GM21447 (cell line): ENCODE measurements at regions not wholly inside any gene's neighbourhood (a gene's known extent, or its start where the extent isn't known, plus 50 kb on each side); places are given as distances from the start of the nearest gene placed in this dataset.

Source experiments
- ATAC-seq: cut with Tn5 transposase; IDR thresholded peaks from one replicate; pipeline ENCODE4 v1.9.1; 2021; ENCODE audit not compliant: unreplicated experiment

DNA sequence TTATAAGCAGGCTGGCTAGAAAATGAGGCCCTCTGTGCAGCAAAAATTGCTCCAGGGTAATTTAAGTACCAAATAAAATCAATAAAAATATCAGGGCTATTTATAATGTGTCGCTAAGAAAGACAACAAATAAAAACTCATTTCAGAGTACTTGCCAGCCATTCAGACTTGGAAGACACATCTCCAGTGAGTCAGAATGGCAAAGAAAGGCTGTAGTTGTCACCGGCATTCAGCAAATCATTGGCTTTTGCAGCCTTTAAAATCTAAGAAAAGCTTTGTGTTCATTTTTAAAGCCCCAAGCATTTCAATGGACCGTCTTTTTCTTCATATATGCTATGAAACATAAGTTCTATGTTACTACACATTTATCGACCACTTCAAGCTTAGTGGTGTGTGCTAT lies 141.1 kb upstream of the HNMT start:
- ATAC-seq: no peak

DNA sequence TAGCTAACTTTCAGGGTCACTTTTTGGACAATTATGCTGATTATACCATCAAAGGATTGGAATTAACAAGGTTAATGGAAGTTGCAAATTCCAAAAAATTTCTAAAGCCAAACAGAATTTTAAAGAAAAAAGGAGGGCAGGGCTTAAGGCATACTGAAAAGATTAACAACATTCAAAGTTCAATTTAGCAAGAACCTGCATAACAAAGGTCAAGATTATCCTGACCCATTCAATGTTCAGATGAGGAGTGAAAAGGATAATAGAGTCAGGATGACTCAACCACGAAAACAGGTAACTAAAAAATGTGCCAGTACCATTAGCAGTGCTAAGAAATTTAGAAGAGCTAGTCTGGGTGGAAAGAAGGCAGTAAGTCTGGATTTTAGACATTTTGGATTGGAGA lies 139.8 kb upstream of the HNMT start:
- ATAC-seq: no peak

DNA sequence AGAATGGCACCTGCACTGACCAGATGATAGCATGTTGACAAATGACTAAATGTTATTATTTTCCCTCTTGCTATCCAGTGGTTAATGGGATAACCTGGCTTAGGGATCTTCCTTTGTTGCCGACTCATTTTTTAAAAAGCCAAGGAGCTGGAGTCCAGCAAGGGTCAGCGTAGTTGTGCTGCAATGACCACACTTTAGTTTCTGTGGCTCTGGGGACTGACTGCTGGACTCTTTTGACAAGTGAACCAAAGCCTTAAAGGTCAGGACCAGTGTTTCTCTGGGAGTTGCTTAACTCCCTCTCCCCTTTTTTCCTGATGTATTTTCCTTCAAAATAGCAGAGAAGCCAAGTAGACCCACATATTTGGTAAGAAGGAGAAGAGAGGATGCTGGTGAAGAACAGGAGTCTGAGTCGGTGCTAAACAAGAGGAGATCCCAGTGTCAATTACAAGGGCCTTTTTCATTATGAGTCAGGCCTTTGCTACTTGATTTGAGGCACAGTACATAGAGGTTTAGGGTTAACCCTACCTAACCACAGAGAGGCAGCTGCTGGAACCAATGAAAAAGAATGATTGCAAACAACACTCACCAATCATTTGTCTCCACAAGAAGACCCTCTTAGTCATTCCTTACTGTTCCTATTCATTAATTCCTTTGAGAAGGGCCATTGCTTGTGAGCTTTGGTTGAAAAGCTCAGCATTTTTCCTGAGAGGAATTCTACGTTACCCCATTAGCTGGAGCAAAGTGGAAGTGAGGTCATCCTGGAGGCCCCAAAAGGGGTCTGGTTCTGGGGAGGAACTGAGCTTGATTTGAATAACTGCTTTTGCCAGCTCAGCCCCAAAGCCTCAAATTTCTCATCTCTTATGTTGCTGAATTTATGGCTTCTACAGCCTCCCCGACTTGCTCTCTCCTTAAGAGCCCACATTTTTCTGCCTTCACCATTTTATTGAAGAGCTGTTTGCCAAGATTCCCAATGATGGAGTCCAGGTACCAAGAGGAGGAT lies 137.6 kb upstream of the HNMT start:
- ATAC-seq: peak; percentile 92

DNA sequence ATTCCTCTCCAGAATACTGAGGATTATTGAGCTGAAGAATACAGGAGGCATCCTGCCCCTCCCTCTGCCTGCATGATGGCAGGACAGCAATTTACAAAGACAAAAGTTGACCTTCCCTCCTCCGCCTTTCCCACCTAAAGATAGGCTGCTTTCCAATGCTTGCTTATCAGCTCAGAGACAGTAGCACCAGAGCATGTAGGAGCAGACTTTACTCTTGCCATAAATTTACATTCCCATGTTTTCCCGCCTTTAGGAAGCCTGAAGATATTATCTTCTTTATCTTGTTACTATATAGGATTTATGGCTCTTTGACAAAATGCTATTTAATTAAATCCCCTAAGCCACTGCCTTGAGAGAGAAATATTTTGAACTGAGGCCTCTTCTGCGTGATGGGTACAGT lies 135.6 kb upstream of the HNMT start:
- ATAC-seq: no peak

DNA sequence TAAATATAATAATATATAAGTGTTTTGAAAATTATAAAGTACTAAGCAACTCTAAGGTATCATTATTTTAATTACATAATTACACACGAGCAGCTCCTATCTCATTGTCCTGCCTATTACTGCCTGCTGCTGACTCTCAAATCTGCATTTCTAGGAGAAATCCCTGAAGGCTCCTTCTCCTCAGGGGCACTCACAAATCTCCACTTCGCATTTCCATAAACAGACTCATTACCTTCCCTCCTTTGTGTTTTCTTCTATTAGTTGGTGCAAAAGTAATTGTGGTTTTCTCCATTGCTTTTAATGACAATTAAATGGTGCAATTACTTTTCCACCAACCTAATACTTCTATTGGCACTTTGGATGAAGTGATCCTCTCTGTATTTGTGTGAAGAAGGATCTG lies 135.0 kb upstream of the HNMT start:
- ATAC-seq: no peak

DNA sequence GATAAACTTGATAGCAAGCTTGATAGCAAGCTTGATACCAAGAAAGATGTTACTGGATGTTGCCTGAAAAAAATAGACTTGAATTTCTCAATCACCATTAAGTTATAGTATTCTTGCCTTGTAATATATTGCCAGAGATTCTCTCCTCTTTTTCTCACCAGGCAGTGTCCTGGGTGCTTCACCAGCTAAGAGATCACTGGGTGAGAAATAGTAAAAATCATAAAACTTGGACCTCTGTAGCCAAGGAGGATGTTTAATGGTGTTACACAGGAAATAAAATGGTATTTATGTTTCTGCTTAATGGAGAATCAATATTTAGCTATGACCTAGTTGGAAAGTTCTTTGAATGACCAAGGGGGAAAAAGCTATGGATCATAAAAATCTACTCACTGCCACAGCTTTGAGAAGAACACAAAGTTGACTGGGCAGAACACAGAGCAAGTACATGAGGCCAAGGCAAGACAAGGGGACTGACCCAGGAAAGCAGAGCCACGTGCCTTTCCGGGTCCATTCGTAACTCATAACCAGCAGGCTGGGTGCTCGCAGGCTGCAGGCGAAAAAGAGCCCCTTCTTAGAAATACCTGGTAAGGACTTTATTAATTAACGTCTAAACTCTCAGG lies 129.4 kb upstream of the HNMT start:
- no peak for ATAC-seq

DNA sequence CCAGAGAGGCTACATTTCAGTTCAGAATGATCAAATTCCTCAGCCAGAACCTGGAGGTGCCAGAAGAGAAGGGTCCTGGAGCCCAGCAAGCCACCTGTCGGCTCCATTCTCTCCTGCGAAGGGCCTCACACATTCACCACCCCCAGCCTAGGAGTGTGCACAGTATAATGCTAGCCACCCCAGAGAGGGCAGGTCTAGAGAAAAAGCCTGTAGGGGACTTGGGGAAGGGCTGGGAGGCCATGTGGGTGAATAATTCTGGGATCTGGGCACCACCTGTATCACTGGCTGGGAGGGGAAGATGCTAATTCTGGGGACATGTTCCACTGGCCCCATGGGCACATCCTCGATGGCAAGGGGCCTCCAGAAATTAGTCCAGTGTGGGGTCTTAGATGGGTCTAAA lies 127.6 kb upstream of the HNMT start:
- ATAC-seq: no peak

DNA sequence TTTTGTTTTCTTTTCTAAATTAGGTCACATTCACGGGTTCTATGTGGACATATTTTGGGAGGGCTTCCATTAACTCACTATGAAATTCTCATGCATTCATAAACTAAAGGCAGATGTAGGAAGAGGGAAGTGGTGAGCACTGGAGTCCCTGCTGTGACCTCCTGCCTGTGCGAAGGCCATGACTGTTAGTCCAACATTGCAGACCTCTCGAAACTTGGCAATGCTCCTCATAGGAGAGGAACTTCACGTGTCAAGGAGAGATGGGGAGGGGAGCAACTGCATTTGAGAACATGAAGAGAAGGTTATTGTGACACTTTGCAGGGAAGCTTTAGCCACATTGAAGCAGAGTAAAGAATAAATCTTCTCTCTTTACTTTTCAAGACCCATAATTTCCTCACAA lies 126.4 kb upstream of the HNMT start:
- no peak for ATAC-seq

DNA sequence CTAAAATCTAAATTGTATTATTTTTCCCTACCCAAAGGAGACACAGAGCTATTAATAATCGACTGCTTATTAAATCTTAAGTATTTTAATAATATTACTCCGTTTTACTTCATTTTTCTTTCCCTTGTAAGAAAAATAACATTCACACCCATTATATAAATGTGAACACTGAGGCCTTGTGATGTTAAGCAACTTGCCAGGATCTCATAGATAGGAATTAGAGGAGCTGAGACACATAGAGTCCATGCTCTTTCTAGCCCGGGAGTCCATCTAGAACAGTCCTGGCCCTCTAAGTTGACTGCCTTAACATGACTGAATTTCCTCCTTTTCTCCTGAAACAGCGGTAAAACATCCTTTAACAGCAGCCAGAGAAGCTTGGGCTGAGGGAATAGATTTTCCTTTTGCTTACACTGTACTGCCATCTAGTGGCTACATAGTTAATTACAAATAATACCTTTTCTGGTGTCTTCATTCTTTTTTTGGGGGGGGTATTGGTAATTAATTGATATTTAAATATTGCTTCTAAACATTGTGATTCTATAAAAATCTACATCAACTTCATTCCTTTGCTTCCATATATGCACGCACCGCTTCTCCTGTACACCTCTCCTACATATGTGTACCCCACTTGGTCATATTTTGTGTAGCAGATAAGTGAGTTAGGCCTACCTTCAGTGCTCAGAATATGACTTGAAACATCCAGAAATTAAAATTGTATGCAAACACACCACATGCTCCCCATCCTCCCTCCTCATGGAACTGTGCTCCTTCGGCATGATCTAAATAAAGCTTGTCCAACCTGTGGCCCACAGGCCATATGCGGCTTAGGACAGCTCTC lies 125.8 kb upstream of the HNMT start:
- peak; percentile 64 for ATAC-seq

DNA sequence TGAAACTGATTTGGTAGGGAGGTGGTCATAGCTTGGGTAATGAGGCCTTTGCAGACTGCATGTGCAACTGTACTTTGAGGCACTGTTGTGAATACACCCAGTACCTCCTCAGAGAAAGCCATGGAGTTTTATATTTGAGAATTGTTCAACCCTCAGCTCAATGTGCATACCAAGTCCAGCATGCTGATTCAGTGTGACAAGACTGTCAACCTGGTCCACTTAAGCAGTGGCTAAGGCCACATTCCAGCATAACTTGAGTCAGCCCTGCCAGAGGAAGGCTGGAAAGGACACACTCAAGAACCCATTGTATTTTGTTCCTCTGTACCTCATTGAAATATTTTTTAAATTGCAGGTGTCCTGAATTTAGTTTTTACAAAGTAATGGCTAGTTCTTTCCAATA lies 121.8 kb upstream of the HNMT start:
- no peak for ATAC-seq

DNA sequence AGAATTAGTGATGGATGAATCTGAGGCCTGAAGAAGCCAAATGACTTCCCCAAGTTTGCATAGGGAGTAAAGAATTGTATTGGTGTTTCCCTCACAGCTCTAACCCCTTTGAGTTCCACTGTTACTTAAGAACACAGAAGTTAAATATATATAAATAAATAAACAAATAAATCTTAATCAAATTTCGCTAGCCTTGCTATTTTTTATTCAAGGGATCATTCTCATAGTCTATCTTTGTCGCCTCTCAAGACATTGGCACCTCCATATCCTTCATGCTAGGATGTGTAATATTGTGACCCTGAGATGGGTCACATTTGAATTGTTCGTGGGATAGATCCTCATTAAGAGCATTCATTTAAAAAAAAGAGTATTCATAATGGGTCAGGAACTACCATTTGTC lies 121.3 kb upstream of the HNMT start:
- ATAC-seq: no peak

DNA sequence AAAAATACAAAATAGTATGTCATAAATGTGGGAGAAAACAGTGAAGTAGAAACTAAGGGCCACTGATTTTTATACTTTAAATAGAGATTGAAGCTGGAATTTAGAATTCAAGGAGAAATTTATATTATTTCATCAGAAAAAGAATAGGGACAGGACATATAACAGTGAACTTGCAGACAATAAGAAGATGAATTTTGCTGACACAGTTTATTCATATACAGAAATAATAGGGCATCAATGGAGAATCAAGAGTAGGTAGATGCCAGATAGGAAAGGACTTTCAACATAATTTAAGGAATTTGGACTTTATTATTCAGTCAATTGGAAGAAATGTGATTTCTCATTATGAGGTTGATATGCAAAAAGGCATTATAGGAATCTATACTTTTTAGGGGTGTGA lies 118.9 kb upstream of the HNMT start:
- ATAC-seq: no peak

DNA sequence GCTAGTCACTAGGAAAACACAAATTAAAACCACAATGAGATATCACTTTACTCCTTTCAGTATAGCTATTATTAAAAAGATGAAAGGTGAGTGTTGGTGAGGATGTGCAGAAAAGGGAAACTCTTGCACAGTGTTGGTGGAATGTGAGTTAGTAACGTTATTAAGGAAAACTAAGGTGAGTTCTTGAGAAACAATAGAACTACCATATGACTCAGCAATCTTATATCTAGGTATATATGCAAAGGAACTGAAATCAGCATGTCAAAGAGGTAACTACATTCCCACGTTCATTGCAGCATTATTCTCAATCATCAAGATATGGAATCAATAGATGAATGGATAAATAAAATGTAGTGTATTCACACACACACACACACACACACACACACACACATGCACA lies 117.3 kb upstream of the HNMT start:
- ATAC-seq: no peak

DNA sequence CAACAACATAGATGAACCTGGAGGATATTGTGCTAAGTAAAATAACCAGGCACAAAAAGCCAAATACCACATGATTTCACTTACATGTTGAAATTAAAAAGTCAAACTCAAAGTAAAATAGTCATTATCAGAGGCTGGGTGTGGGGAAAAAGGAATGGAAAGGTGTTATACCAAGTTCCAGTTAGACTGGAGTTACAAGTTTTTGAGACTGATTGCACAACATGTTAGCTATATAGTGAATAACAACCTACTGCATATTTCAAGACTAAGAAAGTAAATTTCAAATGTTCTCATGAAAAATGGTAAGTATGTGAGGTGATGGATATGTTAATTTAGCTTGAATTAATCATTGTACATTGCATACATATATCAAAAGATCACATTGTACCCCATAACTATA lies 116.8 kb upstream of the HNMT start:
- no peak for ATAC-seq

DNA sequence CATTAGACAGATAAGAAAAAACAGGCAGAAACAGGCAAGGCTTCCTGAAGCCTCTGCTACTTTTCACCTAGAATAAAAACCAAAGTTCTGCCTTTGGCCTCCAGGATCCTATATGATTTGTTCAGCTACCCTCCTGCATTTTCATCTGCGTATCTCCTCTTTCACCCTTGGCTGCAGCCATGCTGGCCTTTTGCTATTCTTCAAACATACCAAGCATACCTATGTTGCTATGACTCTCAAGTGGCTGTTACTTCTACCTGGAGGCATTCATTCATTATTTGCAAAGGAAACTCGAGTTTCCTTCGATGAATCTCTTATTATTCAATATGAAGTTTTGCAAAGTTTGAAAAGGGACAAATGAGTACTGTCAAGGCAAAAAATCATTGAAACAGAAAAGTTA lies 106.4 kb upstream of the HNMT start:
- no peak for ATAC-seq

DNA sequence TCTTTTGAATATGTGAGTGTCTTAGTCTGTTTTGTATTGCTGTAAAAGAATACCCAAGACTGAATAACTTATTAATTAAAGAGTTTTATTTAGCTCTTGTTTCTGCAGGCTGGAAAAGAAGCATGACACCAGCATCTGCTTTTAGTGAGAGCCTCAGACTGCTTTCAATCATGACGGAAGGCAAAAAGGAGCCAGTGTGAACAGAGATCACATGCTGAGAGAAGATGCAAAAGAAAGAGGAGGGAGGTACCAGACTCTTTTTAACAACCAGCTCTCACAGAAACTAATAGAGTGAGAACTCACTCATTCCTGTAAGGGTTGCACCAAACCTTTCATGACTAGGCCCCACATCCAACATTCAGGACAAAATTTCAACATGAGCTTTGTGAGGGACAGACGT lies 101.6 kb upstream of the HNMT start:
- no peak for ATAC-seq

DNA sequence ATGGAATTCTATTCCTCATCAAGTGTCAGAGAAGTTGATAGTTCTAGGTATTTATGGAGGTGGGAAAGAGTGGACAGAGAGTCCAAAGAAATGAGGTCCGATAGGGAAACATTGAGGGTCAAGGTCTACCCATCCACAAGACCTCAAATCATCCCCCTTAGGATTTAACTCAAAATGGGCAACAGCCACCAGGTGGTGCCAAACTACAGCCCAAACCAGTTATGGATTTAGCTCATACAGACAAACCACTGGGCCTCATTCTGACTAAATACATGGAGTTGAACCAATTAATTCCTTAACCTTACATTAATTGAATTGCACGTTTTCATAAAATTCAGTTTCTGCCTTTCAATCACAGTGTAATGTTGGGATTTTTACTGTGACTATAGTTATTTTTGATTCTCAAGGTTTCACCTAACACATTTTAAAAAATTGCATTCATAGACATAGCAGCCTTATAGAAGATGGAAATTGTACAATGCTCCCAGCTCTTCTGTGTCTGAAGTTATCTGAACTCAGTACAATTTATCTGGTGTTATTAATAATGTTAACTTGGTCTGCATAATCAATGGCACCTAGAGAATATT lies 98.2 kb upstream of the HNMT start:
- no peak for ATAC-seq

DNA sequence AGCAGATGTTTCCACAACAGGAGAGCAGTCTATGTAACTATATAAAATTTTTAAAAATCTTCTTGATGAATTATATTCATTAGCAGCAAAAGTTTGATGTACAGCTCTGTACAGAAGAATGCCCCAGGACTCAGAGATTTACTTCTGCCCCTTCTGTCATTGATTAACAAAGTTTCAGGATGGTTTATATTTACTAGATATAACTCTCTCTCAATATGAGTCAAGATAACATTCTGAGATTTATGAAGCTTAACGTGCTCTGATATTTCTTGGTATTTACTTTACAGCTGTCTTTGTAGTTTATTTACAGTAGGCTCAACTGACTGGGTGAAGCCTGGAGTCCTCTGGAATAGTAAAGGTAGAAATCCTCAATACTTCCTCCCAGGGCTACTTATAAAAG lies 93.6 kb upstream of the HNMT start:
- peak; percentile 71 for ATAC-seq

DNA sequence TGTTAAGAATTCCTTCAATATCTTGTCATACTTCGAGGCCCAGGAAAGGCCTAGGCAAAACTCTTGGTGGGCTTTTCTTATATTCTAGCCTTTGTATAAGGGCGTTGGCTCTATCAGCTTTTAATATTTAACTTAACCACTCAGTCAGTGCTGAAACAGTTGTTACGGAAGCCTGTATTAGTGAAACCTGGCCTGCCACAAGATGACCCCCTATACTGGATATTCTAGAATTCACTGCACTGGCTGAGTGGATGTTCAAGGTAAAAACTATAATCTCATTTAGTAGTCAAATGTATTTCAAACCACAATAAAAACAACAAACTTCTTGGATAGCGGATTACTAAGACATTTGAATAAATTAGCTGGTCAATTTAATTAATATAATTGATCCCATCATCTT lies 91.7 kb upstream of the HNMT start:
- no peak for ATAC-seq

DNA sequence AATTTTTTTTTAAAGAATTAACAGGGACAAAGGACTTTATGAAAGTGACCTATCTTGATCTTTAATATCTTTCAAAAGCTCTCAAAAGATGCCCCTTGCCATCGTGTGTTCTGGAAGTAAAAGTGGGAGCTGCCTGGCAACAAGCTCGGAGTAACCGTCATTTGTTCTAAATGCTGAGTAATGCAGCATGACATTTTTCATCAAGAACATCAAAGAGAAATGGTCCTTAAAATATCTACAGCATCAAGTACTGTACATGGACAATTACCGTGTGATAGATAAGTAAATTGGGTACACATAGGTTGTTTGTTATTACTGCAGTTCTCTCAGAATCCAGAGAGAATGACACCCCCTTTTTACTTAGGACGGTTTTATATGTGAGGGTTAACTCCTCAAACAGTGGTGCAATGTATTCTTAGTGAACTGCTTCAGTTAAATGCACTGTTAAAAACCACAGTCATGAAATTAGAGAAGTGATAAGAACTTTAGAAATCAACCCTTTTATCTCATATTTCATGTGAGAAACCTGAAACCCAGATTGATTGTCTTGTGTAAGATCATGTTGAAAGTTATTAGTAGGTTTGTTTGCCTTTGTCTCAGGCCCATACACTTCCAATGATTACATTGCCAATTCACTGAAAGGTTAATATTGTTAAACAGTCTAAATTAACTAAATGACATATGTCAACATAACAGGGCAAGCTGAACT lies 90.6 kb upstream of the HNMT start:
- no peak for ATAC-seq

DNA sequence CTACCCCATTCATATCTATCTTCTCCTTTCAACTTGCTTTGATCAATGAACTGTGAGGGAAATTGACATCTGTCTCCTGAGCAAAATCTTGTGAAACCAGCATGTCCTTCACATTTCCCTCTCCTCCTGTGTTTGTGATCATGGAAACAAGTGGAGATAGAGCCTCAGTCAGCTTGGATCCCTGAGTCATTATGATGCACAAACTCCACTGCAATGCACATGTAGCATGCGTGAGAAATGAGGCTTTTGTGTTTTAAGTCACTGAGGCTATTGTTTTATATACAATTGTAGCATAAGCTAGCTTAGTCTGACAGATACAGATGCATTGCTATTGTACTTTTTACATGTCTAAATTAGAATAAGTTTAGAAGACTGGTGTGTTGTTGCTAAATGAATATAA lies 85.2 kb upstream of the HNMT start:
- no peak for ATAC-seq
